H9 (cell line): ENCODE measurements at regions not wholly inside any gene's neighbourhood (a gene's known extent, or its start where the extent isn't known, plus 50 kb on each side); places are given as distances from the start of the nearest gene placed in this dataset.

ENCODE experiments used
- DNase-seq: peaks from one replicate; pipeline ENCODE4 v3.0.0-alpha.2; 2017
- H2AFZ ChIP-seq: one replicate; pipeline ENCODE4 v1.6.1; 2013; ENCODE audit warnings: mild to moderate bottlenecking, low read length, control low read depth, moderate library complexity
- H2AK5ac ChIP-seq: 2 replicates; pipeline ENCODE4 v1.6.1; 2013; ENCODE audit warnings: low read length, control low read depth, mixed read lengths; ENCODE audit not compliant: insufficient read length
- H2BK120ac ChIP-seq: one replicate; pipeline ENCODE4 v1.6.1; 2013; ENCODE audit warnings: low read depth, mild to moderate bottlenecking, low read length, control low read depth, inconsistent platforms; ENCODE audit not compliant: poor library complexity, severe bottlenecking
- H2BK12ac ChIP-seq: 2 replicates; pipeline ENCODE4 v1.6.1; 2013; ENCODE audit warnings: low read length, control low read depth, mixed read lengths, low read depth; ENCODE audit not compliant: insufficient read length
- H2BK15ac ChIP-seq: 2 replicates; pipeline ENCODE4 v1.6.1; 2013; ENCODE audit warnings: low read depth, low read length, control low read depth
- H2BK20ac ChIP-seq: one replicate; pipeline ENCODE4 v1.6.1; 2013; ENCODE audit warnings: low read depth, mild to moderate bottlenecking, low read length, control low read depth, inconsistent platforms; ENCODE audit not compliant: poor library complexity, severe bottlenecking
- H2BK5ac ChIP-seq: 2 replicates; pipeline ENCODE4 v1.6.1; 2013; ENCODE audit warnings: low read length, control low read depth, mixed read lengths; ENCODE audit not compliant: insufficient read length
- H3K14ac ChIP-seq: 2 replicates; pipeline ENCODE4 v1.6.1; 2013; ENCODE audit warnings: low read length, control low read depth; ENCODE audit not compliant: insufficient read depth
- H3K18ac ChIP-seq: 2 replicates; pipeline ENCODE4 v1.6.1; 2013; ENCODE audit warnings: low read depth, mild to moderate bottlenecking, mixed read lengths, low read length, control low read depth; ENCODE audit not compliant: insufficient read length
- H3K23ac ChIP-seq: 2 replicates; pipeline ENCODE4 v1.6.1; 2013; ENCODE audit warnings: low read length, control low read depth, mixed read lengths, low read depth; ENCODE audit not compliant: insufficient read length
- H3K23me2 ChIP-seq: 2 replicates; pipeline ENCODE4 v1.6.1; 2013; ENCODE audit warnings: low read depth, mild to moderate bottlenecking, mixed read lengths, low read length, control low read depth; ENCODE audit not compliant: insufficient read length, poor library complexity, severe bottlenecking
- H3K27ac ChIP-seq: 2 replicates; pipeline ENCODE4 v1.5.1; 2013; ENCODE audit warnings: low read length, control low read depth, mixed read lengths, low read depth; ENCODE audit not compliant: insufficient read length
- H3K27me3 ChIP-seq: 2 replicates; pipeline ENCODE4 v1.6.1; 2013; ENCODE audit warnings: low read length, control low read depth, inconsistent platforms; ENCODE audit not compliant: insufficient read depth
- H3K4ac ChIP-seq: 2 replicates; pipeline ENCODE4 v1.6.1; 2013; ENCODE audit warnings: low read depth, mild to moderate bottlenecking, control low read depth, inconsistent platforms, low read length, moderate library complexity
- H3K4me1 ChIP-seq: 2 replicates; pipeline ENCODE4 v1.6.1; 2013; ENCODE audit warnings: low read length, control low read depth, inconsistent platforms; ENCODE audit not compliant: insufficient read depth
- H3K4me2 ChIP-seq: 2 replicates; pipeline ENCODE4 v1.6.1; 2013; ENCODE audit warnings: low read length, control low read depth, mixed read lengths; ENCODE audit not compliant: insufficient read length, insufficient read depth
- H3K56ac ChIP-seq: 2 replicates; pipeline ENCODE4 v1.6.1; 2013; ENCODE audit warnings: low read depth, mild to moderate bottlenecking, mixed read lengths, low read length, control low read depth; ENCODE audit not compliant: insufficient read length
- H3K79me1 ChIP-seq: 2 replicates; pipeline ENCODE4 v1.6.1; 2013; ENCODE audit warnings: low read depth, mild to moderate bottlenecking, moderate library complexity, low read length, control low read depth, inconsistent platforms; ENCODE audit not compliant: insufficient read depth, poor library complexity, severe bottlenecking
- H3K79me2 ChIP-seq: 2 replicates; pipeline ENCODE4 v1.6.1; 2013; ENCODE audit warnings: low read length, control low read depth, inconsistent platforms; ENCODE audit not compliant: insufficient read depth
- H3K9ac ChIP-seq: 2 replicates; pipeline ENCODE4 v1.6.1; 2013; ENCODE audit warnings: low read length, control low read depth, mixed read lengths; ENCODE audit not compliant: insufficient read length; ENCODE audit errors: extremely low read depth
- H3K9me3 ChIP-seq: one replicate; pipeline ENCODE4 v1.6.1; 2013; ENCODE audit warnings: low read depth, low read length, inconsistent platforms; ENCODE audit not compliant: control insufficient read depth
- H3T11ph ChIP-seq: one replicate; pipeline ENCODE4 v1.6.1; 2013; ENCODE audit warnings: mild to moderate bottlenecking, low read length, control low read depth, inconsistent platforms
- H4K20me1 ChIP-seq: one replicate; pipeline ENCODE4 v1.6.1; 2013; ENCODE audit not compliant: control insufficient read depth, insufficient read length, insufficient read depth
- H4K5ac ChIP-seq: 2 replicates; pipeline ENCODE4 v1.6.1; 2013; ENCODE audit warnings: low read depth, mild to moderate bottlenecking, mixed read lengths, low read length, control low read depth; ENCODE audit not compliant: insufficient read length
- H4K8ac ChIP-seq: replicated peaks from 2 replicates; pipeline ENCODE4 v1.6.1; 2013; ENCODE audit warnings: low read length, control low read depth, mixed read lengths, low read depth; ENCODE audit not compliant: insufficient read length
- H4K91ac ChIP-seq: 2 replicates; pipeline ENCODE4 v1.6.1; 2013; ENCODE audit warnings: low read depth, mild to moderate bottlenecking, moderate library complexity, mixed read lengths, low read length, control low read depth; ENCODE audit not compliant: insufficient read length
- H3K27ac Mint-ChIP-seq, 3 experiments: 2 replicates in 2 of 3; 3 replicates in 1 of 3; pipeline ENCODE4 v1.8.0; 2020 to 2021; ENCODE audit warnings: mixed read lengths in 3 of 3, mild to moderate bottlenecking in 1 of 3, moderate library complexity in 1 of 3
- H3K27me3 Mint-ChIP-seq: 2 replicates; pipeline ENCODE4 v1.8.0; 2021; ENCODE audit warnings: low read depth, mild to moderate bottlenecking, moderate library complexity, mixed read lengths
- H3K36me3 Mint-ChIP-seq, 3 experiments: 2 replicates in 2 of 3; 3 replicates in 1 of 3; pipeline ENCODE4 v1.8.0; 2020 to 2021; ENCODE audit warnings: low read depth in 3 of 3, mixed read lengths in 3 of 3; ENCODE audit not compliant: insufficient read depth in 1 of 3
- H3K4me1 Mint-ChIP-seq, 2 experiments: 2 replicates each; pipeline ENCODE4 v1.8.0; 2020; ENCODE audit warnings: mixed read lengths in 2 of 2
- H3K4me3 Mint-ChIP-seq, 2 experiments: 2 replicates in 1 of 2; 3 replicates in 1 of 2; pipeline ENCODE4 v1.8.0; 2020 to 2021; ENCODE audit warnings: mild to moderate bottlenecking in 2 of 2, mixed read lengths in 2 of 2, moderate library complexity in 1 of 2
- H3K9me3 Mint-ChIP-seq, 2 experiments: 2 replicates in 1 of 2; 3 replicates in 1 of 2; pipeline ENCODE4 v1.8.0; 2020; ENCODE audit warnings: mild to moderate bottlenecking in 2 of 2, mixed read lengths in 2 of 2, moderate library complexity in 1 of 2
- CTCF ChIP-seq: fragments of 200-600 bp; sonication (generic); conservative IDR thresholded peaks from 3 replicates; pipeline ENCODE4 v1.8.0; 2021; ENCODE audit warnings: antibody characterized with exemption, mild to moderate bottlenecking
- WGBS: extraction: QIAGEN DNeasy Blood & Tissue Kit; methylation state at CpG from one replicate; pipeline ENCODE4 v1.1.7; 2013; ENCODE audit warnings: missing lambda C conversion rate, low lambda C conversion rate, mixed read lengths; ENCODE audit not compliant: insufficient read length; ENCODE audit errors: extremely low coverage; 5-methylcytosine and 5-hydroxymethylcytosine counted together

DNA sequence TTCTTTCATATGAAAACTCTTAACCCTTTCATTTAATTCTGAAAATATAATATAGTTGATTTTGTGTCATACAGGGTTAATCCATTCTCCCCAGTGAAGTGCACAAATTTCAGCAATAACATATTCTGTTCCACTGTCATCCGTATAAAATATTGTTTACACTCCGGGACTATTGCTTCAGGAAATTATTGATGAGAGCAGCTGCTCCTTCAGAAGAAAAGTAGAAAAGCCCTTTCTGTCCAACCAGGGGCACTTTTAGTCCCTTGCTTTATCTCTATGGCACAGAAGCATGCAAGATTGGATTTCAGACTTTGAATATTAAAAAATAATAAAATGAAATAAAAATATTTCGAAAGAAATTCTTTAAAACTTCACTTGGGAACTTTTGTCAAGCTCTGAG, 535.7 kb upstream of the SLC39A10 start:
- WGBS = no CpG with 5 or more reads among the region's 3 CpGs
- no peak for DNase-seq
- Histone ChIP-seq H3K79me2 (no peaks in the 10 kb centered on the region), H3K9me3 (no peaks in the 10 kb centered on the region), H2BK15ac (no peak overlapping the region), H2BK20ac (no peak overlapping the region), H2AK5ac (no peak overlapping the region), H3K4me1 (no peaks in the 10 kb centered on the region), H2BK5ac (no peak overlapping the region), H4K8ac (no peak overlapping the region), H3K4ac (no peak overlapping the region), H4K5ac (no peak overlapping the region), H2BK120ac (no peak overlapping the region), H3K56ac (no peak overlapping the region), H3K27me3 (no peaks in the 10 kb centered on the region), H3K23me2 (no peaks in the 10 kb centered on the region), H3K9ac (no peak overlapping the region), H3K18ac (no peak overlapping the region), H3T11ph (no peak overlapping the region), H3K4me2 (no peak overlapping the region), H3K27ac (no peak overlapping the region), H3K79me1 (no peaks in the 10 kb centered on the region), H3K14ac (no peak overlapping the region), H4K91ac (no peak overlapping the region), H4K20me1 (no peaks in the 10 kb centered on the region), H3K23ac (no peak overlapping the region), H2BK12ac (no peak overlapping the region), H2AFZ (no peak overlapping the region)
- no peaks in the 10 kb centered on the region for H3K27me3 Mint-ChIP-seq
- no peak for TF ChIP-seq CTCF
- peaks cover 0 to 4% (median 0%) of the 10 kb centered on the region in 3 experiments; a peak in 2 of 7 replicates for H3K36me3 Mint-ChIP-seq
- no peak overlapping the region for H3K4me3 Mint-ChIP-seq
- no peak overlapping the region for H3K27ac Mint-ChIP-seq
- H3K4me1 Mint-ChIP-seq = peaks cover 6 to 9% of the 10 kb centered on the region in 2 experiments
- no peaks in the 10 kb centered on the region; a peak in 1 of 5 replicates for H3K9me3 Mint-ChIP-seq
